ENCODE measurements at regions not wholly inside any gene's neighbourhood (a gene's known extent, or its start where the extent isn't known, plus 50 kb on each side); places are given as distances from the start of the nearest gene placed in this dataset.

- TF ChIP-seq SP2 (CRISPR knock-in tag; IDR thresholded peaks at IDR 0.05): no peak
- TF ChIP-seq, protein P1, sequence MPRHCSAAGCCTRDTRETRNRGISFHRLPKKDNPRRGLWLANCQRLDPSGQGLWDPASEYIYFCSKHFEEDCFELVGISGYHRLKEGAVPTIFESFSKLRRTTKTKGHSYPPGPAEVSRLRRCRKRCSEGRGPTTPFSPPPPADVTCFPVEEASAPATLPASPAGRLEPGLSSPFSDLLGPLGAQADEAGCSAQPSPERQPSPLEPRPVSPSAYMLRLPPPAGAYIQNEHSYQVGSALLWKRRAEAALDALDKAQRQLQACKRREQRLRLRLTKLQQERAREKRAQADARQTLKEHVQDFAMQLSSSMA (CRISPR knock-in tag; IDR thresholded peaks at IDR 0.05): no peak
- TF ChIP-seq KDM5A (IDR thresholded peaks at IDR 0.05; ENCODE audit: borderline replicate concordance, low read length): no peak
- no peak for TF ChIP-seq REXO4 (CRISPR knock-in tag; IDR thresholded peaks at IDR 0.05; ENCODE audit: borderline replicate concordance)
- TF ChIP-seq, protein P2, sequence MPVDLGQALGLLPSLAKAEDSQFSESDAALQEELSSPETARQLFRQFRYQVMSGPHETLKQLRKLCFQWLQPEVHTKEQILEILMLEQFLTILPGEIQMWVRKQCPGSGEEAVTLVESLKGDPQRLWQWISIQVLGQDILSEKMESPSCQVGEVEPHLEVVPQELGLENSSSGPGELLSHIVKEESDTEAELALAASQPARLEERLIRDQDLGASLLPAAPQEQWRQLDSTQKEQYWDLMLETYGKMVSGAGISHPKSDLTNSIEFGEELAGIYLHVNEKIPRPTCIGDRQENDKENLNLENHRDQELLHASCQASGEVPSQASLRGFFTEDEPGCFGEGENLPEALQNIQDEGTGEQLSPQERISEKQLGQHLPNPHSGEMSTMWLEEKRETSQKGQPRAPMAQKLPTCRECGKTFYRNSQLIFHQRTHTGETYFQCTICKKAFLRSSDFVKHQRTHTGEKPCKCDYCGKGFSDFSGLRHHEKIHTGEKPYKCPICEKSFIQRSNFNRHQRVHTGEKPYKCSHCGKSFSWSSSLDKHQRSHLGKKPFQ (CRISPR knock-in tag; IDR thresholded peaks at IDR 0.05; ENCODE audit: insufficient replicate concordance): no peak
Measured at GRCh38 chr9:80516679-80517078, 944.9 kb downstream of the TLE4 start.
